GM20000 (cell line): ENCODE measurements at regions not wholly inside any gene's neighbourhood (a gene's known extent, or its start where the extent isn't known, plus 50 kb on each side); places are given as distances from the start of the nearest gene placed in this dataset.

Experiments
- DNase-seq: peaks from one replicate; pipeline ENCODE4 v3.0.0; 2012; ENCODE audit warnings: low spot score
- TF ChIP-seq, protein P1 (sequence below): IDR thresholded peaks from 2 replicates; pipeline ENCODE4 v1.5.1; 2012; ENCODE audit warnings: mild to moderate bottlenecking, control low read depth; ENCODE audit errors: extremely low read depth, missing control alignments

DNA sequence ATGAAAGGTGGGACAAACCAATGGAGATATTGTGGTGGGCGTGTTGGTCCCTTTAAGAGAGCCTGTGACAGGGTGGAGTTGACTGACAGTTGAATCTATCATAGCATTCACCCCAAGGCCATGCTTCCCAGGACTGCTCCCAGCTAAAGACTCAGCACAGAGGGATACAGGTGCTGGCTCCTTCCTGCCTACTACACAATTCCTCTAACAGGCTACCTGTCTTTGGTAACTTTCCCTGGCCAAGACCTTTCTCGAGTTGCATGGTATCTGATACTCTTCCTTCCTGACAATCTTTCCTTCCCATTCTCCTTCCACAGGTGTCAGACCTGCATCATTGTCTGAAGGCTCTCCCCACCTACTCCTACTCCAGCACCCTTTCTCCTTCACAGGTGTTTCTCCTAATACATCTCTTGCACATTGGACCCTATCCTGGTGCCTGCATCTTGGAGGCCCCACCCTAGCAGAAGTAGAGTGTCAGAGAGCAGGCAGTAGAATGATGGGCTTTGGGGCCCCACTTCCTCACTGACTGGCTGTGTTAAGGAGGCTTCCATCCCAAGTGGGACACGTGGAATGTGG lies 120.7 kb upstream of the ALDH1B1 start:
- TF ChIP-seq, protein P1, sequence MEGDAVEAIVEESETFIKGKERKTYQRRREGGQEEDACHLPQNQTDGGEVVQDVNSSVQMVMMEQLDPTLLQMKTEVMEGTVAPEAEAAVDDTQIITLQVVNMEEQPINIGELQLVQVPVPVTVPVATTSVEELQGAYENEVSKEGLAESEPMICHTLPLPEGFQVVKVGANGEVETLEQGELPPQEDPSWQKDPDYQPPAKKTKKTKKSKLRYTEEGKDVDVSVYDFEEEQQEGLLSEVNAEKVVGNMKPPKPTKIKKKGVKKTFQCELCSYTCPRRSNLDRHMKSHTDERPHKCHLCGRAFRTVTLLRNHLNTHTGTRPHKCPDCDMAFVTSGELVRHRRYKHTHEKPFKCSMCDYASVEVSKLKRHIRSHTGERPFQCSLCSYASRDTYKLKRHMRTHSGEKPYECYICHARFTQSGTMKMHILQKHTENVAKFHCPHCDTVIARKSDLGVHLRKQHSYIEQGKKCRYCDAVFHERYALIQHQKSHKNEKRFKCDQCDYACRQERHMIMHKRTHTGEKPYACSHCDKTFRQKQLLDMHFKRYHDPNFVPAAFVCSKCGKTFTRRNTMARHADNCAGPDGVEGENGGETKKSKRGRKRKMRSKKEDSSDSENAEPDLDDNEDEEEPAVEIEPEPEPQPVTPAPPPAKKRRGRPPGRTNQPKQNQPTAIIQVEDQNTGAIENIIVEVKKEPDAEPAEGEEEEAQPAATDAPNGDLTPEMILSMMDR = no peak

DNA sequence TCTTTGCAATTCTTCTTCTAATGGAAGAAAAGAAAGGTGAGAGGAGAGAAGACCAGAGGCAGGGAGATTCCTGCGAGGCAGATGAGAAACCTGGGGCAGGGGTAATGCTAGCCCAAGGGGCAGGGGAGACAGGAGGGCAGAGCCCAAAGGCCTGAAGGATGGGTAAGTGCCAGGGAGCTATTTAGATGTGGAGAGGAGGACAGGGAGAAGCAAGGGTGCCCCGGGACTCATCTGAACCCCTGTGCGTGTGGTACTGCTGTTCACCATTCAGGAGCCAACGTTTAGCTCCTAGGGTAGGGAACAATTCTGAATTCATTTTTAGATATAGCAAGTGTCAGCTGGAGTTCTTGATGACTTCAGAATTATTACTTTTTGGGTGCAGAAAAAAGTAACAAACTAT lies 122.7 kb upstream of the ALDH1B1 start:
- TF ChIP-seq, protein P1 = no peak
- DNase-seq = no peak

More for the DNA sequence above, 120.7 kb upstream of the ALDH1B1 start:
- no peak for DNase-seq

DNA sequence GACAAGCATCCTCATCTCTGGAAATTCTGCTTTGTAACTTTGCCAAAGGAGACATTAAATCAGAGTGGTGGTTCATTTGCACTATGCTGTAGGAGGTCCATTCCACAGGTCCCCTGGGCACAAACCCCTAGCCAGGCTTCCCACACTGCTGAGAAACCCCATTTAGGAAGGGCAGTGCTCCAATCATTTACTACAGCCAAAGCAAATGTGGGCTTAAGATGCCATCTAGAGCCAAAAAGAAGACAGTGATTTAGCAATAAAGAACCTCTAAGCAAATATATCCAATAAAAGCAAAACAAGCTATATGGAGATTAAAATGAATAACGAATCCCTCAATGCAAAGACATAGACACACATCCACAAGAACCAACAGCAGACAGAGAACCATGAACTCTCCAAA lies 129.0 kb upstream of the ALDH1B1 start:
- TF ChIP-seq, protein P1 = no peak
- no peak for DNase-seq

DNA sequence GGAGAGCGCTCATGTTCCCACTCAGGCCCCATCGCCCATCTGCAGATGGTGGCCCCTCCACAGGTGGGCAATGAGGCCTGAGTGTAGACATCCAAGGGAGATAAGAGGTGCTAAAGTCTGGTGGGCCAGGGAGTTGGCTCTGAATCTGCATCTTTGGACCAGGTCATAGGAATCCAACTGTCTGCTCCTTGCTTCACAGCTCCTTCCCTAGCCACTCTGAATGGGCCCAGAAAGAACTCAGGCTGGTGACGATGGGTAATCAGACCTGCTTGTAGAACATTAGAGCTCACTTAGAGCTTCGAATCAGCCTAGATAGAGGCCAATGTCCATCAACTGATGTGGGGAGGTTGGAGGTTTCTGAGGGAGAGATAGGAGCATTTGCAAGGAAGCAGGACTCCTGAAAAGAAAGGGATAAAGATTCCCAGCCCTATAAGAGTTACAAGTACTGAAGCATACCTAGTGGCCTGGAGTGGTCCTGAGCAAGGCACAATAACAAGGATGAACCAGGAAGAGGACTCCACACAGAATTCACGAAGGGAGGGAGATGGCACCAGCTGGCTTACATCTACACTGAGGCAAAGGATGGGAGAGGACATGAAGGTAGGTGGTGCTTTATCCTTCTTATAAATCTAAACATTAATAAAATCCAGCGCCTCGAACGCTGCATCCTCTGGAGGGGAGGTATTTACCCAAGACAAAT lies 132.8 kb upstream of the ALDH1B1 start:
- TF ChIP-seq, protein P1 = no peak
- no peak for DNase-seq

DNA sequence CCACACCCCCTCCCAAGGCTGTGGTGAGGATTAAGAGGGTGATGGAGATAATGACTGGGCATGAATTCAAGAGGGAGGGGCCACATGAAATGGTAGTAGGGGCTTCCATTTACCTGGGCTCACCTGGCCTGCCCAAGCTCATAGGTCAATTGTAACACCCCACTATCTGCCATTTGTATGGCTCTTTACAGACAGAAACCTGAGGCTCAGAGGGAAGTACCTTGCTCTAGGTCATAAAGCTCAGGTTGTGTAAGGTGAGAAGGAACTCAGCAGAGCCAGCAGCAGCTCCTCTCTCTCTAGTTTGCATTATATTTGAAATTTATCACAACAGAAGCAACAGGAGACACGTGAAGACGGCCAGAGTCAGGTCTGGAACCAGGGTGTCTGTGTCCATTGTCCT lies 133.4 kb upstream of the ALDH1B1 start:
- TF ChIP-seq, protein P1 = no peak
- no peak for DNase-seq

DNA sequence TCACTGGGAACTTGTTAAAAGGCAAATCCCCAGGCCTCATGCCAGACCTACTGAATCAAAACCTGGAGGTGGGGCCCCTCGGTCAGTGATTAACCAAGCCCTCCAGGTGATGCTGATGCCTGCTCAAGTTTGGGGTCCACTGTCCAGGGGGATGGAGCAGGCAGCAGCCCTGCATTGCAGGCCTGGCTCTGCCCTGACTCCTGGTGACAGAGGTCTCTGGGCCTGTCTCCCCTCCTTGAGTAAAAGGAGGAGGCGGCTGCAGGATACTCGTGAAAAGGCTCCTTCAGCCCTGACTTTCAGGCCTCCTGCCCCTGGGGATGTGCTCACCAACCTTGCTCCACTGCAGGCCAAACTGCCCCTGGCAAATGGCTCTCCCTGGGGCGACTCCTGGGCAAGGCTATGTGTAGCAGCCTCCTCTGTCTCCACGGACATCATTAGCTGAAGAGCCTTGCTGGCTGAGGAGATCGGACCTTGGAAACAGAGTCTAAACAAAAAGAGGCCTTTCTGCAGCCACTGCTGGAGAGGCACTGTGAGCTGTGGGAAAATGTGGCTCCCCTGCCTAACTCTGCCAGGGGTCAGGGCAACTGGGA lies 134.8 kb upstream of the ALDH1B1 start:
- TF ChIP-seq, protein P1 = no peak
- no peak for DNase-seq

DNA sequence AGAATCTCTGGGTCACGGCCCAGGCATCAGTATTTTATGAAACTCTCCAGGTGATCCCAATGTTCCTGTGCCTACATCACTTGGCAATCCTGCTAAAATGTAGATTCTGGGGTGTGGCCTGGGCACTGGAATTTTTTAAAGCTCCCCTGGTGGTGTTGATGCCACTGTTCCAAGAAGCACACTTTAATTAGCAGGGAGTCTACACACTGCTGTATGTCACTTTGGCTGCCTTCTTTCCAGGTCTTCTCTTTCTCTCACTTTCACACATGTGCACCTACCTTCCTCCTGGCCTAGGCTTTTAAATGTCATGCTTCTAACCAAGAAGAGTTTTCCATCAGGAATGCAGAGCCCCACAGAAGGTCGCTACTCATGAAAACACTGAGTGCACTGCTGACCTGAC lies 136.0 kb upstream of the ALDH1B1 start:
- DNase-seq = no peak
- TF ChIP-seq, protein P1 = no peak
